ENCODE measurements at regions not wholly inside any gene's neighbourhood (a gene's known extent, or its start where the extent isn't known, plus 50 kb on each side); places are given as distances from the start of the nearest gene placed in this dataset.
"Not testable (repeated sequence)": the region's sequence is repeated elsewhere in the genome, so short reads cannot be mapped to it uniquely, and the experiment has no call there.

DNA sequence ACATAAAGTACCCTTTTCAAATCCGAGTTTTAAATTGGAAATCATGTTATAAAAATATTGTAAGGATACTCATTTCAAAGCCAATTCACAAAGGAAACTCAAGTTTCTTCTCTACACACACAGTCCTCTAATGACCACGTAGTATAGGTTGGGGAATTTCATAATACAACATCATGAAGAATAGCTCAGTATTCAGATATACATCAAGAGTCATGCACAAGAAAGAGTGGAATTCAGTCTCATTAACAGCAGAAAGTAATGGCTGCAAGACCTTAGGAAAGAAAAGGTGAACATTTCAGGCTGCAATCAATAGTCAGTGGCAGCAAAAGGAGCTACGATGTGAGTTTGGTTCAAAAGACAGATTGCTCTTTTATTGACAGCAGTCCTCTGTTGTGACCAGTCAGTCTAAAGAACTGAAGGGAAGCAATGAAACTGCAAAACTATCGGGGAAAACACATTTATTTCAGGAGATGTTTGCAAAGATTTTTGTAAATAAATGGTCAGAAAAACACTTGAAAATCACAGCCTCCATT lies 317.2 kb downstream of the IPMK start:
- no peak for DNase-seq

DNA sequence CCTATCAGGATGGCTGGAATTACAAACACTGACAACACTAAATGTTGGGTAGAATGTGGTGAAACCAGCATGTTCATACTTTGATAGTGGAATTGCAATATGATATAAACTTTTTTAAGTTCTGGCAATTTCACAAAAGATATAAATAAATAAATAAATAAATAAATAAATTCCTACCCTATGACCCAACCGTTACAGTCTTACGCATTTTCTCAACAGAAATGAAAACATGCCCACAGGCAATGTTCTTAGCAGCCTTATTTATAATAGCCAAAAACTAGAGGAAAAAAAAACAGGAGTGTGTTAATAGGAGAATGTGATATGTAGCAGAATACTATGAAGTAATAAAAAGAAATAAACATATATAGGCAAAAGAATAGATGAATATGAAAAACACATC lies 318.9 kb downstream of the IPMK start:
- DNase-seq, result no peak

DNA sequence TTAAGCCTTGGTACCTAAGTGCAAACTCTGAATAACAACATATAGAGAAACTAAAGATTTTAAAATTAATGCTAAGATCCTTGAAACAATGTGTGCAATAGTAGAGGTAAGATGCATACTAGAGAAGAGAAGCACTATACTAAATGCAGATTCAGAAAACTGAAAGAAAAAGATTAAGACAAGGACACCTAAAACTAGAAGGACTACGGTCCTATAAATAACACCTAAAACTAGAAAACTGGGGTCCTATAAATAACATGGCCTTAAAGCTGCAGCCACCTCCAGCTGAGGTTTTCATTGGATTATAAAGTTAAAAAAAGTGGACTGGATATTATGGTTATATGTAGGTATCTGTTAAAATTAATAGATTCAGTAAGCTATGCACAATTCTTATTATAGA lies 320.9 kb downstream of the IPMK start:
- no peak for DNase-seq

DNA sequence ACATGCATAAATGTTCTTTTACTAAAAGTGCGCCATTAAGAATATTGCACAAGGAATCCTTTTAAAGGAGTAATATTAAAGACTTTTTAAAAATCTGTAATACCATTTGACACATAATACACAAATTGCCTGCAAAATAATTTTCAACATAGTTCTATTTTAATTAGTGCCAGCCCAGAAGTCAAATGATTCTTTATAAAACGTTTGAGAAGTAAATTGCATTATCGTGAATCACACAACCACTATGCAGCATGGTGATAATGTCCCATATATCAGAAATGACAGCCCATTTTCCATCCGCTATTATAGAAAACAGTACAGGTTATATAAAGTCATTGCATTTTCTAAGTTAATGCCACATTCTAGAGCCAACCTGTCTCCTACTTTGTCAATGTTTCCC lies 324.0 kb downstream of the IPMK start:
- no peak for DNase-seq

DNA sequence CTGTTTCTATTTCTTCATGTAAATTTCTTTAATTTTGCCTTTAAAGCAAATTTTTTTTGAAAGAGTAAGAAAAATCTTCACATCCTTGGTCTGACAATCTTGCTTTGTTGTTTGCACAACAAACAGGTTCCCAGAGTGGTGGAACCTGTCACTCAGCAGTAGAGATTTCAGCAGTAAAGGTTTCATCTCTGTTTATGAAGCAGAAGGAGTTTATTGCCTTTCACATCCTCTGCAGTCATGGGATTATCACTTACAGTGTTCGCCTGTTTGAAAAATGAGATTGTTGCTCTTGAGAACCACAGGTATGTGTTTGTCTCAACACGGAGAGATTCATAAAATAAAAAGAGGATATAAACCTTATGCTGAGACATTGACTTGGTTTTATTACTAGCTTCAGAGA lies 342.6 kb downstream of the IPMK start:
- no peak for DNase-seq

DNA sequence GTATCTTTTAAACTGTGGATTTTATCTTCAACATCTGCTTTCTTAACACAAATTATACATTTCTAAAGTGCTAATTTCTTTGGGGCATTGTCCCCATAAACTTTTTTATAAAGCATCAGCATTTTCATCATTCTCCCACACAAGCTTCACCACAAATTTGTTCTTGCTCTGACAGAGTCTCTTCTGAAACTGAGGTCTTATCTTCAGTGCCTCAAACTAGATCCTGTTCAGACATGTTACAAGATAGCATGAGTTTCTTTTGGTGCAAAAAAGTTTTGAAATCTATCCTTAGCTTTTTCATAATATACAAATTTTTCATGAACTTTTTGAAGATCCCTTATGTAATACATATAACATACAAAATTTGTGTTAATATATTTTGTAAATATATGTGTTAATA lies 346.6 kb downstream of the IPMK start:
- DNase-seq, result no peak

DNA sequence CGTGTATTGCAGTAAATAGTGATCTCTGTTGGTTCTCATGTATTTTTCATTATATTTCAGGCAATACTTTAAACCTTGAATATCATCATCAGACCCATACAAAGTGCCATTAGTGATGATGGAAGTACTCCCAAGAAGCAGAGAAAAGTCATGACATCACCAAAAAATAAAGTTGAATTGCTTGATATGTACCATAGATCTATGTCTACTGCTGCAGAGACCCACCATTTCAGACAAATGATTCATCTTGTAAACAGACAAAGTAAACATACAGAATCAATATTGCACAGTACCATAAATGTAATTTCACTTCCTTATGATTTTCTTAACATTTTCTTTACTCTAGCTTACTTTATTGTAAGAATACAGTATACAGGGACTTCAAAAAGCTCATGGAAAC lies 347.8 kb downstream of the IPMK start:
- no peak for DNase-seq

DNA sequence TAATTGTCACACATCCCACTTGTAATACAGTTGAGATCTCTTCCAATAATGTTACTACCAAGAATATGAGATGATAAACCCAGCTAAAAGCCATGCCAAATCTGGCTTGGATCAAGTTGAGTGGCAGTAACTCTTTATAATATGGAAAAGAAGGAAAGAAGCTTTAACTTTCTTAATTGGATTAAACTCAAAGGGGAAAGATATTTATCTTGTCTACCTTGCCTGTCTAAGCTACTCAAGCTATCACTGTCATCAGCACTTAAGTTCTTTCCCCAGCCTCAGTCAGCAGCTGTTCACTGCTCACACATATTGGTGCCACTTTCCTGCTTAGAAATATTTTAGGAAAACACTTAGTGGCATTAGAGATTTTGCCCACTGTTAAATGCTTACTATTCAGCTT lies 350.7 kb downstream of the IPMK start:
- DNase-seq, result no peak

DNA sequence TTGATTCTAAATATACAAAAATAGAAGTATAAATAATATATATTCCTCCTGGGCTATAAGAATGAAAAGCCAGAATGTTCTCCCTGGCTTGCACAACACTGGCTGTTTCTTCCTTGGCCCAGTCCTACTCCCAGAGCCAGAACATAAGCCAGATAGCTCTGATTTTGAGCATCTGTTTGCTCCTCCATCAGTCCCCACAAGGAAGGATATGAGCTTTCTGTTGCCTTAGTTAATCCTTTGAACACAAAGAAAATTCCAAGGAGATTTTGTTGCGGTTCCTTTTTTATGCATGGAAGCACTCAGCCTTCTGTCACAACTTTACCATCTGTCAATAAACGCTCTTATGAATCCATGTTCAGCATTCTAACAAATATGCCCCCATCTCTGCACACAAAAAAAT lies 361.8 kb downstream of the IPMK start:
- no peak for DNase-seq

DNA sequence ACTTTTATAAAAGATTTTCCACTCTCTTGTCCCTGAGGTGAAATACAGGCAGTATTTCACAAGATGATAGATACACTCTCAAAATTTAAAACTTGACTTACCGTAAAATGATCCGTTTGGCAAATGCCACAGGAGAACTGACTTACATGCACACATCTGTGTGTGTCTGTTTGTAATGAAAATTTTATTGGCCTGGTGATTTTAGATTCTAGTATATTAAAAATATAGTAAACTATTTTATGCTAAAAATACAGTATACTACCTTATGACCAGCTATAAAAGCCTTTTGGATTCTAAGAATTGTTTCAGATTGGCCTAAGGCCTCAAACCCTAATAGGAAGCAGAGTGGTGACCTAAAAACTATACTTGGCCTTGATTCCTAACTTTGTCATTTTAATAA lies 362.7 kb downstream of the IPMK start:
- DNase-seq, result no peak

DNA sequence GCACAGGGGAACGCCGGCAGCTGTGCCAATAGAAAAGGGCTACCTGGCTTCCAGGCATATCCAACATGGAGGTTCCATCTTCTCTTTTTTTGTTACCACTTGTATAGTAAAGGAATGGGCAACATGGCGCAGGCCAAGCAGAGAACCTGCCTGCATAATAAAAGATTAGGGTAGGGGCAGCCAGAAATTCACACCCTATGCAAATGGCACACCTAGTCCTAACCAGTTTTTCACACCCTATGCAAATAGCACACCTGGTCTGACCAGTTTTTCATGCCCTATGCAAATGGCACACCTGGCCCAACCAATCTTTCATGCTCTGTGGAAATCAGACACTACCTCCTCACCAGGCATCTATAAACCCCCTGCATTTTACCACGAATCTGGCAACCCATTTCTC lies 369.5 kb downstream of the IPMK start:
- DNase-seq, result no peak

DNA sequence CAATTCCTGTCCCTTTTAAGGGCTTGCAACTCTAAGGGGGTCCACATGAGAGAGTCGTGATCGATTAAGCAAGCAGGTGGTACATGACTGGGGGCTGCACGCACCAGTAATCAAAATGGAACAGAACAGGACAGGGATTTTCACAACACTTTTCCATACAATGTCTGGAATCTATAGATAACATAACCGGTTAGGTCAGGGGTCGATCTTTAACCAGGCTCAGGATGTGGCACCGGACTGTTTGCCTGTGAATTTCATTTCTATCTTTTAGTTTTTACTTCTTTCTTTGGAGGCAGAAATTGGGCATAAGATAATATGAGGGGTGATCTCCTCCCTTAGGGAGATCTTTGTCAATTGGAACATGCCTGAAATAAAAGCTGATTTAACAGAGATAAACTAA lies 370.1 kb downstream of the IPMK start:
- DNase-seq, result no peak

DNA sequence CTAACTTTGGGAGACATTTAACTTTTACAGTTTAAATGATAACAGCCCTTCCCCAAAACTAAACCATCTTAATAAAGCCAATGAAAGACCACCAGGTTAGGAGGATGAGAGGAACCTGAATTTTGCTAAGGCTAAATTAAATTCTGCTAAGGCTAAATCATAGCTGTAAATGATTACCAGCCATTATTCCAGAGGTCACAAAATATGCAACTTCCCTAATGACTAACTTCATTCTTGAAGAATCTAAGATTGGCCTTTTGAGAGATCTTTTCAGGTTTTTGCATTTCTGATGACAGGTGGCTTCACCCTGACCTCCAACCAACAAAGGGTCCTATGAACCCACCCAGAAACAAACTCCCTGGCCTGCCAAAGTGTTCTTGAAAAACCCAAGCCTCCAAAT lies 373.3 kb downstream of the IPMK start:
- DNase-seq, result no peak

DNA sequence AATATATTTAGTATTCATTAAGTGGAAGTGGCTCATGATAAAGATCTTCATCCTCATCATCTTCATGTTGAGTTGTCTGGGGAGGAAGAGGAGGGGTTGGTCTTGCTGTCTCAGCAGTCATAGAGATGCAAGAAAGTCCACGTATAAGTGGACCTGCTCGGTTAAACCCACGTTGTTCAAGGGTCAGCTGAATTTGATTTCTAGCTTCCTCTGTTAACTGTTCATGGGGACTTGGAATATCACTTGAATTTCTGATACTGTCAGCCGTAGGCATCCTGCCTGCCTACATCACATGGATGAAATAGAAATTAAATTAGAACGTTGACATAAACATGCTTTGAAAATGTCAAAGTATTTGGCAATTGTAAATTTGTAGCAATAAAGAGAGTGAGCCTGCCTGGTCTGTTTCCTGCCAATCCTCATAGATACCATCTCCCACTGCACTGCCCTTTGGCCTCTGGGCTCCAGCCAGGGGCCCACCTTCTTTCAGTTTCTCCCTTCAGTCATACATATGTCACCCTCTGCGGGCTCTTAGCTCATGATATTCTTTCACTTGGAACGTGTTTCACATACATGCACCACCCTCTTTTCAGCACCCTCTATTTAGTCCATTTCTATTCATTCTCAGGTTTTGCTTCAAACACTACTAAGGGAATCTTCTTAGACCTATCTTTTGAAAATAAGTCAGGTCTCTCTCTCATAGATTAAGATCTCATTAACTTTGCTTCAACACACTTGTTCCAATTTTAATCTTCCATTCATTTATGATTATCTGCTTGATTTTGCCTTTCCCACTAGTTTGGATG lies 376.3 kb downstream of the IPMK start:
- no peak for DNase-seq

DNA sequence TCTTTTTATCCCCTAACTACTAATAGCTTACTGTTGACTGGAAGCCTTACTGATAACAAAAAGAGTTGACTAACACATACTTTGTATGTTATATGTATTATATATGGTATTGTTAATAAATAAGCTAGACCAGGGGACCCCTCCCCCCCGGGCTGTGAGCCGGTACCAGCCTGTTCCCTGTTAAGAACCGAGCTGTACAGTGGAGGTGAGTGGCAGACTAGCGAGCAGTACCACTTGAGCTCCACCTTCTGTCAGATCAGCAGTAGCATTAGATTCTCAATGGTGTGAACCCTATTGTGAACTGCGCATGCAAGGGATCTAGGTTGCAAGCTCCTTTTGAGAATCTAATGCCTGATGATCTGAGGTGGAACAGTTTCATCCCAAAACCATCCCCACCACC lies 377.0 kb downstream of the IPMK start:
- no peak for DNase-seq

DNA sequence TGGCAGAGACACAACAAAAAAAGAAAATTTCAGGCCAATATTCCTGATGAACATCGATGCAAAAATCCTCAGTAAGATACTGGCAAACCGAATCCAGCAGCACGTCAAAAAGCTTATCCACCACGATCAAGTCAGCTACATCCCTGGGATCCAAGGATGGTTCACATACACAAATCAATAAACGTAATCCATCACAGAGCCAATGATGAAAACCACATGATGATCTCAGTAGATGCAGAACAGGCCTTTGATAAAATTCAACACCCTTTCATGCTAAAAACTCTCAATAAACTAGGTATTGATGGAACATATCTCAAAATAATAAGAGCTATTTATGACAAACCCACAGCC lies 382.1 kb downstream of the IPMK start:
- not testable (repeated sequence) for DNase-seq

DNA sequence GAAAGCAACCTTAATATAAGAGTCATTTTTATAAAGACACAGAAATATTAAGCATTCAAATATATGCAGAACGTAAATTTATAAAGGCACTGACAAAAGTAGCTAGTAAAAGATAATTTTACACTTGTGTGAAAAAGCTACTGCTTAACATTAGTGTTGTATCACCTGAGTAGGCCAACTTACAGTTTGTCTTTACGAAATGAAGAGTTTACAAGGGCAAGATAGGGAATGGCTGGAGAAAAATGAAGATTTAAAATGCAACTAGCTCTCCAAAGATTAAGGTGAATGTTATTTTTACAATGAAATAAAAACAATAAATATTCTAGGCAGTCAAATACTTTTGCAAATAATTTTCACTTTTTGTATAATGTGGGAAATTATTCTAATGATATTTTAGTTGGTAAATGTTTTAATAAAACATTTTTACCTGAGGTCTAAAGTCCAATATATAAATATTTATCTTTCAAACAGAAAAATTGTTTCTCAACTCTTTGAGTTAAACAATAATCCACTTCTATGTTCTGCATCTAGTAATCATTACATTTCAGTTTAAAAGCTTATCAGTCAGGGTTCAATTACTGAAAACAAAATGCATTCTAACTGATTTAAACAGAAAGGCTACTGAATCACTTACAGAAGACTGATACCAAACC lies 382.6 kb downstream of the IPMK start:
- no peak for DNase-seq

DNA sequence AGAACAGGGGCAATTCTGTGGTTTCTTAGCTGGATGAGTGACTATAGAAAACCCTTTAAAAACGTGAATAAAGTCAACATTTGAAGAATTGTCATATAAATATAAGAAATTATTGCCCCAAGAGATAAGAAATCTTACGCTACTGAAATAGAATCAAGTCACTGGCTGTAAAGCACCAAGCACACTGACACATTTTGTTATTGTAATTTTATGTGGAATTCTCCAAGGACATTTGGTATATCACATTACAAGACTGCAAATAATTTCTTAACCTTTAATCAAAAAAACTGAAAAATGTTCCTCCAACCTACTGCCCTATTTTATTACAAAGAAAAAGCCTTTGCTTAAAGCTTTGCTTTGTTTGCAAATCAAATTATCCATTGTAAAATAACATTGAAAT lies 383.3 kb downstream of the IPMK start:
- DNase-seq, result no peak

DNA sequence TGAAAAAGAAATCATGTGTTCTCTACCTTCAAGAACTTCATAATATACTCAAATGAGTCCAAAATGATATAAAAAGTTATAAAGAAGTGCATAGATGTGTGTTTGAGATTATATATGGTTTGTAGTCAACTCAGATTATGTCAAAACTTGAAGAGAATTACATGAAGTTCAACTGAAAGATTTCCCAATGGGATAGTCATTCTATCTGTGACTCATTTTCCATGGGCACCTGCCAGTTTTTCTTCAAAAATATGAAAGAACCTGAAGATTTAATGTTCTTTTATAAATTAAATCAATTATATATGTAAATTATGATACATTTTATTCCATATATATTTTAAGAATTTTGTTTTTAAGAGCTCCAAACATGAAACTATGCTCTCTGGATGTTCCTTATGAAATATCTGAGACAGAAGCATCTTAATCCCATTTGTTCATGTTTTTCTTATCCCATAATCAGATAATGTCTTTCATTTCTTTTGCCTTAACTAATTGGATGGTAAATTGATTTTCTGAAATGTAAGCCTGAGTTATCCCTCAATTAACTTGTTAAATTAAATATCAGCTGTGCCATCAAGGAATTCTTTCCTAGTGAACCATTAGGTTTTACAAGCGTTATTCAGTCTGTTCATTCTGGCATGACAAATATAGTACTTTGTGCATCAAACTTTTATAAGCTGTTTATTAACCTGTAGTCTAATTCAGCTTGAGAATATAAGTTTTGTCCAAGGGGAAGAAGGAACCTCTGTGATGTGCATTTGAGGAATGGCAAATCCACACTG lies 387.1 kb downstream of the IPMK start:
- no peak for DNase-seq

DNA sequence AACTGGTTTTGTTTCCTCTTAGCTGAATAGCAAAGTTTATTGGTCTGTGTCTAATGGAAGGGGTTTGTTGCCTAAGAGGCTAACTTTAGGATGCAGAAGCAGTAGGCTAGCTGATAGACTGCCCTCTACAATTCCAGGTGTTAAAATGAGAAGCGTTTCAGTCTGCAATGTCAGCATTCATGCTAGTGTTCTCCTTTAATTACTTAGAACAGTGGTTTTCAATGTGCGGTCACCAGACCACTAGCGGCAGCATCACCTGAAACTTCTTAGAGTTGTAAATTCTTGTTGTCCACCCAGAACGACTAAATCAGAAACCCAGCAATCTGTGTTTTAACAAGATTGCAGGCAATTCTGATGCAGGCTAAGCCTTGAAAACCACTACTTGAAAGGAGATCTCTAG lies 392.9 kb downstream of the IPMK start:
- no peak for DNase-seq

DNA sequence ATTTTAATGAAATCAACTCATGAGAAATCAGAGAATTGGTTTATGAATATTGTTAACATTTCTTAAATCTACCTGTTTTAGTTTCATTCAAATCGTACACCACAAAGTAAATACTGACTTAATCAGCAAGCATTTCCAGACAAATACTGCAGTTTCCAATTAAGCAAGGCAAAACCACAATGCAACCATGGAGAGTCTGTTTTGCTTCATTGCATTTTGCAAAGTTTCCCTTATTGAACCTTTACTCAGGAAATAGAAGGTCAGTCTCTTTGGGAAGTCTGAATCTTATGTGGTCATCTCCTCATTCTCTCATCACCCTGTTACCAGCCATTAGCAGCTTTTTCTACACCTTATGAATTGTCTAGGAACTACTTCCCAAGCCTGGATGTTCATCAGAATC lies 400.5 kb downstream of the IPMK start:
- no peak for DNase-seq

DNA sequence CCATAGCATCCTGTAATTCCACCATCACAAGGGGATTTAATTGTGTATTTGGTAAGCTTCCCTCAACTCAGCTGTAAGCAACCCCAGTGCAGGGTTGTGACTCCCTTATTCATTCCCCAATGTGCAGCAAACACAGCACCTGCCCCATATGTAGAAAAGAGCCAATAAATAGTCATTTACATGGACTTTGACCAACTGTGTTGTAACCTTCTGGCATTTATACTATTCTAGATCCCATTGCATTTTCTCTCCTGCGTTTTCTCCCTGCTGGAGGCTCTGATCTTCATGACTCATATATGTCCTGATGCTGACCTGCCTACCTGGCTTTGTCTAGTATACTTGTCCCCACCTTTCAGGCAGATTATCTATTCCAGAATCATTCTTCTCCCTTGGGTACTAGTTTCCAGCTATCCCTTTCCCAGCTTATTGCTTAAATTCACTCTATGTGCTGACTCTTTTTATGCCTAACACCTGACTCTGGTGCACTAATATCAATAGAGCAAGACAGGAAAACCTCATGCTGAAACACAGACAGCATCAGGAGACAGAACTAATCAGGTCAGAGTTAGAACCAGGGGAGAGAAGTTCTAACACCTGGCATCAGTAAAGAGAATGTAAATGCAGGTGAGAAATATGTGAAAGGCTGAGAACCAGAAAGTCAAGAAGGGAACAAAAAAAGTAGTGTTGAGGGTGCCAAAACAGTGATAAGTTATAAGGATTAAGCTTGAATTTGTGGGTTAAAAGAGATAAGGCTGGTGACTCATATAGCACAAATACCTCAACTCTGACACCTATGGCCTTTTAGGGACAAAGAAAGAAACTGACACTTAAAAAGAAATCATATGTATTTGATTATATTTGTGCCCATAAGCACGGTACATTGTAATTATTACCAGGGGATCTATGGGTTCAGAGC lies 402.7 kb downstream of the IPMK start:
- DNase-seq, result no peak
